Lung (tissue), 11 donors: ENCODE measurements at regions not wholly inside any gene's neighbourhood (a gene's known extent, or its start where the extent isn't known, plus 50 kb on each side); places are given as distances from the start of the nearest gene placed in this dataset.

Experiments used
- ATAC-seq: fragments of 200-7000 bp; cut with Tn5 transposase; one replicate; pipeline ENCODE4 v1.9.1; 2020; ENCODE audit warnings: moderate number of reproducible peaks; ENCODE audit not compliant: insufficient read depth, low FRiP score
- DNase-seq, 3 donors: peaks; one replicate each; pipeline ENCODE4 v3.0.0-alpha.2; 2013 to 2017
- H3K27ac ChIP-seq, 2 donors: one replicate each; pipeline ENCODE4 v1.5.1; 2013; ENCODE audit warnings: mild to moderate bottlenecking in 2 of 2, moderate library complexity in 2 of 2, control low read depth in 1 of 2, inconsistent platforms in 1 of 2, low read depth in 1 of 2, low read length in 1 of 2
- H3K27me3 ChIP-seq, 3 donors: one replicate each; pipeline ENCODE4 v1.5.1; 2013; ENCODE audit warnings: low read length in 2 of 3; ENCODE audit not compliant: control insufficient read depth in 3 of 3, insufficient read depth in 3 of 3
- H3K36me3 ChIP-seq, 4 donors: one replicate each; pipeline ENCODE4 v1.5.1; 2013; ENCODE audit warnings: low read length in 4 of 4, mild to moderate bottlenecking in 1 of 4, moderate library complexity in 1 of 4; ENCODE audit not compliant: control insufficient read depth in 4 of 4, insufficient read depth in 4 of 4
- H3K4me1 ChIP-seq, 5 donors: one replicate each; pipeline ENCODE4 v1.5.1; 2013; ENCODE audit warnings: low read length in 5 of 5, mild to moderate bottlenecking in 2 of 5, moderate library complexity in 1 of 5; ENCODE audit not compliant: control insufficient read depth in 5 of 5, insufficient read depth in 5 of 5
- H3K4me3 ChIP-seq: one replicate; pipeline ENCODE4 v1.5.1; 2013; ENCODE audit warnings: mild to moderate bottlenecking, control low read depth, moderate library complexity
- H3K9ac ChIP-seq, 2 donors: one replicate each; pipeline ENCODE4 v1.5.1; 2013; ENCODE audit warnings: low read length in 2 of 2, control low read depth in 1 of 2; ENCODE audit not compliant: insufficient read depth in 1 of 2
- H3K9me3 ChIP-seq, 4 donors: one replicate each; pipeline ENCODE4 v1.5.1; 2013; ENCODE audit warnings: low read length in 3 of 4, mild to moderate bottlenecking in 1 of 4, moderate library complexity in 1 of 4; ENCODE audit not compliant: control insufficient read depth in 4 of 4, insufficient read depth in 3 of 4
- WGBS, 2 donors: extraction: QIAGEN DNeasy Blood & Tissue Kit; methylation state at CpG; one replicate each; pipeline ENCODE4 v1.1.7; 2013; 5-methylcytosine and 5-hydroxymethylcytosine counted together
- TF ChIP-seq, protein P1 (sequence below): IDR thresholded peaks from 2 replicates; pipeline ENCODE4 v1.5.1; 2012; ENCODE audit warnings: mild to moderate bottlenecking; ENCODE audit errors: control extremely low read depth, extremely low read depth
- donor health status: control.
- donor health status: control.
- donor health status: Bipolar disorder and iron deficiency.
- donor health status: healthy.
- donor health status: DM: yes; HTN: yes; CAD: no.

DNA sequence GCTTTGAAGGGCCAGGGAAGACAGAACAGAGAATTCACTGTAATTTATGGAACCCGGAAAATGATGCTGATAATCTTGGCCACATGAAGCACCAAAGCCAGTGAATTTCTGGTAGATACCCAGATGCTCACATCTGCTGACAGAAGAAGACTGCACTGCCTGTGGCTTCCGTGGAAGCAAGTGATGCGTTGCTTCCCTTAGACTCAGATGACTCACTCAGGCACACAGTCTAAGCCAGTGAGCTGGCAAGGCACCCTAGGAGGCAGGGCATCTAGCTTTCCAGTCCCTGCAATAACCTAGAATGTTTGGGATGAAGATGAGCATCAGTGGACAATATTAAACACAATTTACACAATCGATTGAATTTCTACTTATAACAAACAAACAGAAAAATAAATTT lies 284.7 kb downstream of the CMPK2 start:
- H3K27me3 ChIP-seq = no peaks in the 10 kb centered on the region
- DNase-seq (no peak), ATAC-seq (no peak)
- no peaks in the 10 kb centered on the region for H3K4me1 ChIP-seq
- no peak overlapping the region for H3K27ac ChIP-seq
- no peak overlapping the region for H3K4me3 ChIP-seq
- 91 to 92% methylated on average over 4 of the region's 4 CpGs for WGBS, 2 donors
- TF ChIP-seq, protein P1, sequence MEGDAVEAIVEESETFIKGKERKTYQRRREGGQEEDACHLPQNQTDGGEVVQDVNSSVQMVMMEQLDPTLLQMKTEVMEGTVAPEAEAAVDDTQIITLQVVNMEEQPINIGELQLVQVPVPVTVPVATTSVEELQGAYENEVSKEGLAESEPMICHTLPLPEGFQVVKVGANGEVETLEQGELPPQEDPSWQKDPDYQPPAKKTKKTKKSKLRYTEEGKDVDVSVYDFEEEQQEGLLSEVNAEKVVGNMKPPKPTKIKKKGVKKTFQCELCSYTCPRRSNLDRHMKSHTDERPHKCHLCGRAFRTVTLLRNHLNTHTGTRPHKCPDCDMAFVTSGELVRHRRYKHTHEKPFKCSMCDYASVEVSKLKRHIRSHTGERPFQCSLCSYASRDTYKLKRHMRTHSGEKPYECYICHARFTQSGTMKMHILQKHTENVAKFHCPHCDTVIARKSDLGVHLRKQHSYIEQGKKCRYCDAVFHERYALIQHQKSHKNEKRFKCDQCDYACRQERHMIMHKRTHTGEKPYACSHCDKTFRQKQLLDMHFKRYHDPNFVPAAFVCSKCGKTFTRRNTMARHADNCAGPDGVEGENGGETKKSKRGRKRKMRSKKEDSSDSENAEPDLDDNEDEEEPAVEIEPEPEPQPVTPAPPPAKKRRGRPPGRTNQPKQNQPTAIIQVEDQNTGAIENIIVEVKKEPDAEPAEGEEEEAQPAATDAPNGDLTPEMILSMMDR = no peak
- H3K36me3 ChIP-seq = no peaks in the 10 kb centered on the region
- no peak overlapping the region for H3K9ac ChIP-seq
- H3K9me3 ChIP-seq = peaks cover 0 to 2% (median 0%) of the 10 kb centered on the region in 4 donors

DNA sequence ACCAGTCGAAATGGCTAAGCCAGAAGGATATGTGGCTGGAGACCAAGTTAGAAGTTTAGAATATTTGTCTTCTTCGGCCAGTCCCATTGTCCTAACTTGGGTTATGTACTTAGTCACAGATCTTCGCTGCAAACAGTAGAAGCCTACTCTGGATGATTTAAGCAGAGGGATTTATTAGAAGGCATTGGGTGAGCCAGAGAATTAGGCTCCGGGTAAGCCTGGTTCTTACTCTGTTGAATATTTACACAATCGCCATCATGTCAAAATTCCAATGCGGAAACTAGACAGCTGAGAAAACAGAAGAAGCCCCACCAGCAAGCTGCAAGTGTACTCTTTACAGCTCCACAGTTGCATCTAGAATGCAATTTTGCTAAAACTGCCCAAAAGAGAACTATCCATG lies 276.6 kb downstream of the CMPK2 start:
- Histone ChIP-seq H3K4me1 (no peaks in the 10 kb centered on the region), H3K27ac (no peak overlapping the region), H3K9me3 (peaks cover 0 to 2% (median 0%) of the 10 kb centered on the region in 4 donors), H3K9ac (no peak overlapping the region), H3K36me3 (no peaks in the 10 kb centered on the region), H3K4me3 (no peak overlapping the region), H3K27me3 (no peaks in the 10 kb centered on the region)
- 92 to 94% methylated on average over 6 of the region's 6 CpGs for WGBS, 2 donors
- DNase-seq (no peak), ATAC-seq (no peak)
- TF ChIP-seq, protein P1 = no peak

DNA sequence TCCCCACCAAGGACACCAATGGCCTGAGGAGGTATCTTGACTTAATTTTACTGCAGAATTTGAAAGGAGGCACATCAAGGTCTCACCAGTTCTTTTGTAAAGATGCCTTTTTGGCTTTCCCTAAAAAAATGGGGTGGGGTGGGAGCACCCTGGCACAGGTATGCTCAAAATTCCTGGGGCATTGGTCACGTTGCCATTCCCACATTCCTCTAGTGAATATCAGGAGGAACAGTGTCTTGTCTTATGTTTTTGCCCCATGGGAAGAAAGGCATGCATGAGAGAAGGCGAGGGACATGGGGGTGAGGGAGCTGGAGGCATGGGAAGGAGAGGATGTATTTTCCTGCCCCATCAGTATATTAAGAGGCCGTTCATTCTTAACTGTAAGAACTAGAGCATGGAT lies 275.3 kb downstream of the CMPK2 start:
- H3K4me3 ChIP-seq = no peak overlapping the region
- H3K9ac ChIP-seq = no peak overlapping the region
- peaks cover 0 to 2% (median 0%) of the 10 kb centered on the region in 4 donors for H3K9me3 ChIP-seq
- ATAC-seq = no peak
- no peaks in the 10 kb centered on the region for H3K4me1 ChIP-seq
- H3K27me3 ChIP-seq = no peaks in the 10 kb centered on the region
- no peak overlapping the region for H3K27ac ChIP-seq
- TF ChIP-seq, protein P1 = no peak
- WGBS, 2 donors = 79 to 82% methylated on average over 3 of the region's 3 CpGs
- DNase-seq = no peak
- H3K36me3 ChIP-seq = no peaks in the 10 kb centered on the region

DNA sequence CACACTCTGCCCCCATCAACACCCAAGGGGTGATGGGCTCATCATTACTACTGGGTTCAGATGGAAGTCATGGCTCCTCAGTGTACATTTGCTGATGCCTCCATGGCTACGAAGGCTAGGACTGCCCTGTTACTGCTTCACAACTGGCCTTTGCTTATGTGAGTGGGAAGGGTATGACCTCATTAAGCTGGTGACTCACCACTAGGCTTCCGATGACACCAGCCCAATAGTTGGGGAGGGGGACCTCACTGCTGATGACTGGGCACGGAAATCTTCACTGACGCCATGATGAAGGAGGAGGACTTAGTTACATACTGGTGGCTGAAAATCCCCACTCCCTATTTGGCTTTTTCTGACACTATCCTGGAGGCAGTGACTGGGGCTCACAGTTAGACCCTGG lies 263.2 kb downstream of the CMPK2 start:
- 94 to 95% methylated on average over 4 of the region's 4 CpGs for WGBS, 2 donors
- H3K9ac ChIP-seq = no peak overlapping the region
- no peaks in the 10 kb centered on the region for H3K27me3 ChIP-seq

More for the DNA sequence above, 263.2 kb downstream of the CMPK2 start:
- Histone ChIP-seq H3K27ac (no peak overlapping the region), H3K36me3 (no peaks in the 10 kb centered on the region), H3K4me1 (no peaks in the 10 kb centered on the region), H3K9me3 (peaks cover 0 to 4% (median 0%) of the 10 kb centered on the region in 4 donors), H3K4me3 (no peak overlapping the region)
- TF ChIP-seq, protein P1 = no peak
- ATAC-seq (no peak), DNase-seq (no peak)
